GM18868 (cell line): ENCODE measurements at regions not wholly inside any gene's neighbourhood (a gene's known extent, or its start where the extent isn't known, plus 50 kb on each side); places are given as distances from the start of the nearest gene placed in this dataset.

ENCODE experiments used
- ATAC-seq: cut with Tn5 transposase; IDR thresholded peaks from one replicate; pipeline ENCODE4 v1.9.1; 2021; ENCODE audit warnings: mild to moderate bottlenecking, moderate library complexity; ENCODE audit not compliant: unreplicated experiment

DNA sequence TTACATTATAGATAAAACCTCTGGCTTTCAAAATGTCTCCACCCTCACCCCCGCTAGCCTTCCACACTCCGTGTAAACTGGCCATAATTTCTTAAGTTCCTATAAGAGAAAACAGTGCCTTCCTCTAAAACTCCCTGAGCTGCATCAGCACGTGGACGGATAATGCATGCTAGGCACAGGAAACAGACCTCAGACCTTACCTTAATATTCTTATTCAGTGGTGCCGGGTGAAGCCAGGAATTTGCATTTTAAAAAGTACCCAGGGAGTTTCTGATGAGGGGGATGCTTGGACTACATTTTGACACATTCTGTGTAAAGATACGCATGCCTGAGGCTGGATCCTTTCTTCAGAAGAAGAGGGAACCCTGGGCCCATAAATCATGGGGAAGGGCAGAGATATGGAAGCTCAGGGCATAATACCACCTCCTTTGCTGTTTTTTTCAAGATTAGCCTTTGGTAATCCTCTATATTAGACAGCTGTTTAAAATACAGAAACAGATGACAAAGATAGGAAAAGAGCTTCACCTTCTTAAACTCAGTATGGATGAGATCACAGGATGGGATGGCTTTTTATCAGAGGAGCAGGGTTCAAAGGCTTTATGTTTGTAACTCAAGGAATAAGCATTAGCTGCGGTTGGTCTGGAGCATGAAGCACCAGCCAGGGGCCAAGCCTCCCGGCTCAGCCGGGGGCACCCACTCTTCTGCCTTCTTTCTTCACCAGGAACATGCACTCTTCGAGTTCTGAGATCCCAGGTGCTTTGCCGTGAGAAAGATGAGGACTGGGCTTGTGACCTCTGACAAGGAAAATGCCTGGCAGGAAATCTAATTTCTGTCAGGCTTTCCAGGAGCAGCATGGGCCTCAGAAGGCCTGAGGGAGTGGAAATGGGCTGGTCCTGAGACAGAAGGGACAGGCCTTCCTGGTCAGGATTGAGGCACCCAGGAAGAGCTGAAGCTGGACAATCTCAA, 218.1 kb upstream of the SOX4 start:
- peak; percentile 90 for ATAC-seq

DNA sequence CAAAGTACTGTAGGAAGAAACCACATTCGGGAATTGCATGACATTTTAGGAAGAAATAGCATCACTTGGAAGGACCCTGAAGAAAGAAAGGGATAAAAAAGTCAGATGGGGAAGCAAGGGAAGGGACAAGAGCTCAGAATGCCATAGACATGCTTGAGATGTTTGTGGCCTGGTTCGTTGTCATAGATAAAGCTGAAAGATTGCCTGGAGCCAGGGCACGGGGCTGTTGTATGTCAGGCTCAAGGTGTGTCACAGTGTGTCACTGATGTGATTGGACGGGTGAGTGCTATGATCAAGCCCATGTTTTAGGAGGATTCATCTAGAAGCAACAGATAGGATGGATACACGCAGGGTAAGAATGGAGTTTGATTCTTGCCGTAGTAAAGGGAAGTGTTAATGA, 216.2 kb upstream of the SOX4 start:
- ATAC-seq, result no peak

DNA sequence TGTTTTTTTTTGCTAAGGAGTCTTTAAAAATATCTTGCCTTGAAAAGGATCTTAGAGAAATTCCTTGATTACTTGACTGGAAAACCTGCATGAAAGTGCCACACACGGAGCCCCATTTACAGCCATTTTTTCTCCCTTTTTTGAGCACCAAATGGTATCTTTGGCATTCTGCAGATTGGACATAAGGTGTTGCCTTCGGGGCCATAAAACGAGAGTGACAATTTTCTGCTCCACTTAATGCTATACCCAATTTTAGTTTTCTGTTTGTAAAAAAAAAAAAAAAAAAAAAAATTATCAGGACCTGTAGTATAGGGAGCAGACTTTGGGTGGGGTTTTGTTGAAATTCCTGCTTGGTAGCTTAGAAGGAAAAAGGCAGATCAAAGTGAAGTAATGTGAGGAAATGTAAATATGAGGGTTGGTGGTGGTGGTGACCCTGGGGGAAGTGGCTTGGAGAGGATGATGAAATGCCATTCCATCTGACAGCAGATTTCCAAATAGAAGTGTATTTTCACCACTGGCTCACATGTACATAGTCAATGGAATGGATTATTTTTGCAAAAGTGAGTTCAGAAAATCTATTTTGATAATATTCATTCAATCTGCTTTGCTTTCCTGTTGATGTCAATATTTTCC, 212.1 kb upstream of the SOX4 start:
- ATAC-seq, result no peak

DNA sequence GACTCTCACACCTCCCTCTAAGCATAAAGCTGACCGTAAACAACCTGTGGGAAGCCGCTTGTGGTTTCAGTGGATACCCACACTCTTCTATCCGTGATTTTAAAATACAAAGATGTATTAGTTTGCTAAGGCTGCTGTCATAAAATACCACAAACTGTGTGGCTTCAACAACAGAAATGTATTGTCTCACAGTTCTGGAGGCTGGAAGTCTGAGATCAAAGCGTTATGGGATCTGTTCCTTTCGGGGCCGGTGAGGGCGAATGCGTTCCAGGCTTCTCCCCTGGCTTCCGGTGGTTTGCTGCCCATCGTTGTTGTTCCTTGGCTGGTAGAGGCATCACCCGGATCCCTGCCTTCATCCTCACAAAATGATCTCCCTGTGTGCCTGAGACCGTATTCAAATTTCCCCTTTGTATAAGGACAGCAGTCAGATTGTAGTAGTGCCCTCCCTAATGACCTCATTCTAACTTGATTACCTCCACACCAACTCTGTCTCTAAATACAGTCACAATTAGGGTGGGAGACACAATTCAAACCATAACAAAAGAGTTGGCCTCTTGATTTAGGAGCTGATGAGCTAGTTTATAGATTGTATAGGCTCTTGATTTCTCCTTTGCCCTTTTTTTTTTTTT, 210.6 kb upstream of the SOX4 start:
- ATAC-seq, result no peak

DNA sequence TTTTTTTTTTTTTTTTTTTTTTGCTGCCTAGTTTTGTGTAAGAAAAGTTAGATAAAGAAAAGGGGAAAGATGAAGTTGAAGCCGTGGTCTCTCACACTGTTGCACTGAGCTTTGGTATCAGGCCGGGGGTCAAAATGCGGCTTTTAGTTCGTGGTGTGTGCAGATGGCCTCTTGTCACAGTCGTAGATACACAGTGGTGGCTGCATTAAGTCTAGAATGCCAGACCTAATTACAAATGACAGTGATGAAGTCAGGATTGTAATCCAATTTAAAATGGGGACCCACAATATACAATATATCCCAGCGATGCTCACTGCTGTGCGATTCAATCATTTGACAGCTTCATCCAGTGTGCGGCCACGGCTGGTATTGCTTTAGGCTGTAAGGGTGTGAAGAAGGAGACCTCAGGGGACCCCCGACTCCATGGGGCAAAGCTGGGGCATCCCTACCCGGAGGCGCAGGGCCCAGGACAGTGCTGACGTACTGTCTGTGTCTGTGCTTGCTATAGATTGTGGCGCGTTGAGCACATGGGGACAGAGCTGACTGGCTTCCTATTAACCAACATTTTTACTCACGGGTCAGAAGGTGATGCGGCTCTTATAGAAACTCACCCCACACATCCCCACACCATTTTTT, 210.0 kb upstream of the SOX4 start:
- no peak for ATAC-seq

DNA sequence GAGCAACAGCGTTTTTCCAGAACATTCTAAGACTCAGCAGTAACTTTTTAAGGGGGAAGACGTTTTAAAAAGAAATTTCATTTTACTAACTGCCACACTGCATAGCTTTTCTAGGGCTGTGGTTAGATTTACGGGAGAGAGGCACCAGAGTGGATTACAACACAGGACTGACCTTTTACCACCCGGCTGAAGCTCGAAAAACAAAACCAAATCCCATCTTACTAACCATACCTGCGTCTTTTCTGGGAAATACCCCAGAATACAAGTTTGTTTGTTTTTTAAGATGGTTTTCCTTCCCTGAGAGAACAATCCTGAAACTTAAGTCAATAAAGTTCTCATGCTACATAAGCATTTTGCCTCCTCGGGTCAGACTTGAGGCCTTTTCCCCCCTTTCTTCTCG, 209.3 kb upstream of the SOX4 start:
- no peak for ATAC-seq

DNA sequence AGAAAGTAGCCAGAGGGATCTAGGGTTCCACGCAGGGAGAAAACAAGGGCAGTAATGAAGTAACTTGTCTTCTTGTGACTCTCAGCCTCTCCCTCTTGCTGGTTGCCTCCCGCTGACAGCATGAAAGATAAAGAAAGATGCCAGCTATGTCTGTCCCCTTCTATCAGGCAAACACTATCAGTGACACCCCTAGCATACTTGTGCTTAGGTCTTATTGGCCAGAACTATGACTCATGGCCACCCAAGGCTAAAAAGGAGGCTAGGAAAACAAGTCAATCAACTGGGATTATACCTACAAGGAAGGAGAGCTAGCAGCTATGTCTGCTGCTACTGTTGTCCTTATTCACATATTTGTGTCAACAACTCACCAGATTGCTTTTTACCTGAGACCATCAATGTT, 206.8 kb upstream of the SOX4 start:
- no peak for ATAC-seq

DNA sequence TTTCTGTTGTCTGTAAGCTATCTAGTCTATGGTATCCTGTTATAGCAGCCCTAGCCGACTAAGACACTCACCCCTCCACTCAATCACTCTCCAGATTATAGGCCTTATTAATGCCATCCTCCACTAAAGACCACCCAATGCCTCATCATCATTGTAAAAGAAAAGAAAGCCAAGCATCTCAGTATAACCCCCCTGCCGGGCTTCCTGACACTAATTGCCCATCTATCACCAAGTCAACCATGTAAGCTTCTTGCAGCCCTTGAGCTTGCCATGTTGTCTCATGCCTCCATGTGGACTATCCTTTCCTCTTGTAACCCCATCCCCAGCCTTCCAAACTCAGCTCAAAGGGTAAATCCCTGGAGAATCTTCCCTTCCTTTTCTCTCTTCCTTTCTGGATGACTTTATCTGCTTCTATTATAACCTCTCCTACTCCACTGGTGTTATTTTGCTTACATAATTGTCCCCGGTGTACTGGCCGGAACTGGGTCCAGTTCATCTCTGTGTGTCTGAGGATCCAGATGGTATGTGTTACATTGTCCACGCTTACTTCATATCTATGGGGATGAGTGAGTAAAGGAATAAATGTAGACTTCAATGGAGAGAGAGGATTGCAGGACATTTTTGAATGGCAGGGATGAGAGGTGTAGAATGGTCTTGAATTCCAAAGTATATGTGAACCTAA, 202.9 kb upstream of the SOX4 start:
- no peak for ATAC-seq

DNA sequence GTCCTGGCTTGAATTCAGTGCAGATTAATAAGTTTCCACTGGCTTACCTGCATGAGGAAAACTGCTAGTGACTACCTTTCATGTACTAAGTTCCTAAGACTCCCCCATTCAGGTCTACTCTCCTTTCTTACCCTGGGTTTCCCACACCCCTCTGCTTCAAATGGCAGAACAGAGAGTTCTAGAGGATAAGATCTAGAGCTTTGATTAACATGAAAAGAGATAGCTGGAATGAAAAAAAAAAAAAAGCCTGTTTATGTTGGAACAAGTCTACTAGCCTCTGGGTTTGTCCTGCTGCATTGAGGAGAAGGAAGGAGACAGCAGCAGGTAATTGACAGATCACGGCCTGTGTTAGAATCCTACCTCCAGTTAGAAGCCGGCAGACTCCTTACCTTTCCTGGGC, 201.4 kb upstream of the SOX4 start:
- ATAC-seq, result no peak

DNA sequence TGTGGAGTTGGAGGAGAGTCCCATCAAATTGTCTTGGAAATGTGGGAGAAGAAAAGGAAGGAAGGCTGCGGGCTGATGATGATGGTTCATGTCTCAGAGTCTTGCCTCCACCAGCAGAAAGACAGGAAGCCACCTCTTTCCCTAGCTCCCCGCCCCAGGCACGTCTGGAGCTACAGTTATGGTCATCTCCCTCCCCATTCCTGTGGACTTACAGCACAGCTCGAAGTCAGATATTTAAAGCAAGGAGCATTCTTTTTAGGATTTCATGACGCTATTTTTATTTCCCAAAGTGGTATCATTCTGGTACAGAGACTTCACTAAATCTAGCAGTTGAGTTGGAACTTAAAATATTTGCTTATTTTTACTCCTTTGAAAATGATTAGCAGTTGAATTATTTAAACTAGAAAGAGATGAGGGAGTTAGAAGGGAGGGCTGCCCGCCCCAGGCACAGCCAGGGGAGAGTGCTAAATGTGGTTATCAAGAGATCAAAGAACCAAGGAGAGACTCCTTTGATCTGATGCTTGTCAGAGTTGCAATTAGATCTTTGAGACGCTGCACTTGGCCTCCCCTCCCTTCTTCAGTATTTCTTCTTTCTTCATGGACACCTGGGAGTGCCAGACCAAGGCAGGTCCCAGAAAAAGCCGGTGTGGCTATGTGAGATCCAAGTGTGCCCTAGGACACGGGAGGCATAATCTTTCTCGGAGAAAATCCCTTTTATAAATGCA, 199.9 kb upstream of the SOX4 start:
- ATAC-seq, result no peak

DNA sequence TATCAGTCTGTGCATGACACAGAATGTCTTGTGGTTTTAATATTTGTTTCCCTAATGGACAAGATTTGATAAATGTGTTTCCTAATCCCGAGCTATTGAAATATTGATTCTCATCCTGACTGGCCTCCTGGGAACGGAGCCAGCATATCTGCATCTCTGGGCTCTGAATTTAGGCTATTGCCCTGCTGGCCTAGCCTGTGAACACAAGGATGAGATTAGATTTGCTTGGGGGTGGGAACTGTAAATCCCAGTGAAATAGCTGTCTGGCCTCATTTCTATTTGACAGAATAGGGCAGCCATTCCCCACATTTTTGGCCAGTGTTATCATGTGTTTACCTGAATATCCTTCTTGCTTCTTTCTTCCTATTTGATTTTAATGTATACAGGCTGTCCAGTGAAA, 198.4 kb upstream of the SOX4 start:
- ATAC-seq, result no peak

DNA sequence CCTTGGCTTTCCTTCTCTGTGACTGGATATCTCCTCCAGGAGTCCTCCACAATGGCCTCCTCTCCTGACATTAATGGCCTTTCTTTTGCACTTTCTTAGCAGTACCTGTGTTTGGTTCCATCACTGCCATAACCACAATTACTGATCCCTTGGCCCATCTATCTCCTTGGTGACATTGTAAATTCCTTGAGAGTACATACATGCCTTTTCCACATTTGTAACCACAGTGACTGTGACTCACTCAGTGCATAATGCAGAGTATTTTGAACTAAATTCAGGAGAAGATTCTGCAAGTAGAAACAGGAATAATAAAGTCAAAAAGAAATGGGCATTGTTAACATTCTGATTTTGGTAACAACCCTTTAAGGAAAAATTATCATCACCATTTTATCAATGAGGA, 197.2 kb upstream of the SOX4 start:
- no peak for ATAC-seq

DNA sequence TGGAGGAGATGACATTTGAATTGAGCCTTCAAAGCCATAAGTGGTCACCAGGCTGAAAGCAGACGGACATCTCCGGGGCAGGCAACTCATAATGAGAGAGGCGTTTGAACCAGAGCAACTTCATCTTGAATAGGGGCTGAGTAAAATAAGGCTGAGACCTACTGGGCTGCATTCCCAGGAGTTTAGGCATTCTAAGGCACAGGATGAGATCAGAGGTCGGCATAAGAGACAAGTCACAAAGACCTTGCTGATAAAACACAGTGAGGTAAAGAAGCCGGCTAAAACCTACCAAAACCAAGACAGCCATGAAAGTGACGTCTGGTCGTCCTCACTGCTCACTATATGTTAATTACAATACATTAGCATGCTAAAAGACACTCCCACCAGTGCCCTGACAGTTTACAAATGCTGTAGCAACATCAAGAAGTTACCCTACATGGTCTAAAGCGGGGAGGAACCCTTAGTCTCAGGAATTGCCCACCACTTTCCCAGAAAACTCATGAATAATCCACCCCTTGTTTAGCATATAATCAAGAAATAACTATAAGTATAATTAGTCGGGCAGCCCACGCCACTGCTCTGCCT, 194.7 kb upstream of the SOX4 start:
- ATAC-seq, result no peak

DNA sequence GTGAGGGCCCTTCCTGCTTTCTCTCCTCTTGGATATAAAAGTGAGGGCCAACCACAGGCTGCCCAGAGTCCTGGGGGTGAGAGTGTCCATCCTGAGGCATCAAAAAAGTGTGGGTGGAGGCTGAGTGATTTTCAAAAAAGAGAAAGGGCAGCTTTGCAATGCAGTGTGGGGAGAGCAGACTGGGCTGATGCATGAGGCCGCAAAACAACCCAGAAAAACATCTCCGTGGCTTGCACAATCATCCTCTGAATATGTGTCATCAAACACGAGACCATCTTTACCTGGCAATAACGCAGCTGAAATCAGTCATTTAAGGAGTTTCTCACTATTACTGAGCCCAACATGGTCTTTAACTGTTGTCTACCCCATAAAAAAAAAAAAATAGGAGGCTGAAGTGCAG, 191.2 kb upstream of the SOX4 start:
- ATAC-seq, result peak; percentile 80

DNA sequence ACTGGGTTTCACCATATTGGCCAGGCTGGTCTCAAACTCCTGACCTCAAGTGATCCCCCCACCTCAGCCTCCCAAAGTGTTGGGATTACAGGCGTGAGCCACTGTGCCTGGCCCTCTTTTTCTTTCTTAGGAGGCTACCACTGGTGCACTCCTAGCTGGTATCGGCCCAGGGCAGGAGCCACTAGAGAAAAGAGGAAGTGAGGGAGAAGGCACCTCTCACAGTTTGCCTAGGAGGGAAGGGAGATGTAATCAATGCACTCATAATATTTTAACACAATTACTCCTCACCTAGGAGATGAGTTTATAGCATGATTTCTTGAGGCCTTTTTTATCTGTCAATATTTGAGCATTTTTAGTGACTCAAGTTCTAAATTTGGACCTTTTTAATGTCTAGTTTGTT, 189.0 kb upstream of the SOX4 start:
- peak; percentile 83 for ATAC-seq

DNA sequence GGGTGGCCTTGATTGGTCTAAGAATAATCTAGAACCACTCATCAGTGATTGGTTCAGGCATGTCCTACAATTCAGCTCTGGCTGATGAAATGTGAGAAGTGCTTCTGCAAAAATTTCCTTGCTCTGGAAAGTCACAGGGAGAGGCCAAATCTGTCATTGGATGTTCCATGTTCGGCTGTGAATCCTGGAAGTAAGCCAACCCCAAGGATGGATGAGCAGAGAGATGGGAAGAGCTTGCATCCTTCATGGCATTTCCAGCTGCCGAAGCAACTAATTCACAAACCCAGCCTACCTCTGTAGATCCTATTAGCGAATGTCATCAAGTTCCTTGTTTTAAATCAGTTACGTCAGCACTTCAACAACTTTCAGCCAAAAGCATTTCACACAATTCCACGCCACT, 187.2 kb upstream of the SOX4 start:
- ATAC-seq, result no peak

DNA sequence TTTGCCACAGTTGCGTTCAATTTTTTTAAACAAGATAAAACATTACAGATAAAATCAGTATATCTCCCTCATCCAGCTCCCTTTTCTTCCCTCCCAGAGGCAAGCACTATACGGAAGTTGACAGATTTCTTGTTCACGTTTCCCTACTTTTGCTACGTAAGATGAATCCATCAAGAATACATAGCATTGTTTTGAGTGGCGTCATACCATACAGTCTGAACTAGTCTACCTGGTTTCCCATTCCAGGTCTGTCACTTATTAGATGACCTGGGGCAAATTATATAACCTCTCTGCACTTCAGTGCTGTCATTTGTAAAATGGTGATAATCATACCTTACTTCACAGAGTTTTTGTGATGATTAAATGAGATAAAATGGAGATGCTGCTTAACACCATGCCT, 184.3 kb upstream of the SOX4 start:
- ATAC-seq, result no peak

DNA sequence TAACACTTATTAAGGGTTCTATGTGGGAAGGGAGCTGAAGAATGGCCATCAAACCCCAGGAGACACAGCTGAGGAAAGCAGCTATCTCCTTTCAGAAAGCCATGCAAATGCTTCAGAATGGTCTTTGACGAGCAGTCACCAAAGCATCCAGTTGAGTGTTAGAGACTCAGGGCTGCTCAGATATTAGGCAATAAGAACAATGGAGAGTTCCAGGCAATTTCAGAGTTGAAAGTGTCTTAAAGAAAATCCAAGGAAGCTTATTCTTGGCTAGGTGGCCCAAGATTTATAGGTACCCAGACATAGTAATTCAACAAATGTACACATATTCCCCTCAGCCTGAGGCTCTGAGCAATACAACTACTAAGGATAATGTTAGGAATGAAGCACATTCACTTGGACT, 180.1 kb upstream of the SOX4 start:
- ATAC-seq, result no peak

DNA sequence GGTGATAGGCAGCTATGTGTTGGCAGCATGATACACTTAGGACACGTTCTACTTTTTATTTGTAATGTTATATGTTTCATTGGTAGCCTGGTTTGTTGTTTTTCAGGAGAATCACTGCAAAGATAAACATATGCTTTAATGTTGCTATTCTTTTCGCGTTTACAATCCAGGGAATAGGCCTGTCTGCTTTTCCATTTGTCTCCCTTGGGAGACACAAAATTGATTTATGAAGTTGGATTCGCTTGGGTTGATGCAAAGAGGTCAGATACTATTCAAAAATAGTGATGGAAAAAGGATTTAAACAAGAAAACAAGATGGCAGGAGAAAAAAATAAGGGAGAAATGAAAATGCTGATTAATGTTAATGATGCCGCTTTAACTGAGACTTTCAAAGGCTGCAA, 179.5 kb upstream of the SOX4 start:
- no peak for ATAC-seq
